NCI-H128 (cell line): ENCODE measurements at regions not wholly inside any gene's neighbourhood (a gene's known extent, or its start where the extent isn't known, plus 50 kb on each side); places are given as distances from the start of the nearest gene placed in this dataset.

Experiments
- DNase-seq: peaks from one replicate; lab custom pipeline; 2025; ENCODE audit not compliant: unreplicated experiment; lab: John Stamatoyannopoulos, UW

DNA sequence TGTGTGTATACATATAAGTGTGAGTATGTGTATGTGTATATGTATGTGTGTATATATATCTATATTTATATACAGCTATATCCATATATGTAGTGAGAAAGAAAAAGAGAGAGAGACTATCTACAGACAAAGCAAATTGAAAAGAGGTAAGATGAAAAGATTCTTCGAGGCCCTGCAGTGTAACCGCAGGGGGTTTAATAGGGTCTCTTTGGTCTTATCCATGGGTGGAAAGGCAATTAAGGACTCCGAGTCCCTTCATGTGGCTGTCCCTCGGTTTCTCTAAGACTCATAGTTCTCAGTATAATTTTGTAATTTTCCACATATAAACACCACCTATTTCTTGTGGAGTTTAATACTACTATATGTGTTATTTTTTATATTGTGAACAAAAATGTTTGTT, 50.6 kb upstream of the JAZF1 start:
- DNase-seq = no peak

DNA sequence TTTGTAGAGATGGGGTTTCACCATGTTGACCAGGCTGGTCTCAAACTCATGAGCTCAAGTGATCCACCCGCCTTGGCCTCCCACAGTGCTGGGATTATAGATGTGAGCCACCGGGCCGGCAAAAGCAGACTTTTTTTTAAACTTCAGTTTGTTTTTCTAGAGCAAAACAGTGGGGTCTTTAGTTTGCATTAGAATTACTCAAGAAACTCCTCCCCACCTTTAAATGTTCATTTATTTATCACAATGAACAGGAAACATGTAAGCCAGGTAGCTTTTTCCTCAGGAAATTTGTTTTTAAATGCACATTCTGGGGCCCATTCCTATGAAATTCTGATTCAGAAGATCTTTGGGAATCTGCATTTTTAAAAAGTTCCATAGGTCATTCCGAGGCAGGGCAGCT, 56.0 kb upstream of the JAZF1 start:
- DNase-seq = no peak

DNA sequence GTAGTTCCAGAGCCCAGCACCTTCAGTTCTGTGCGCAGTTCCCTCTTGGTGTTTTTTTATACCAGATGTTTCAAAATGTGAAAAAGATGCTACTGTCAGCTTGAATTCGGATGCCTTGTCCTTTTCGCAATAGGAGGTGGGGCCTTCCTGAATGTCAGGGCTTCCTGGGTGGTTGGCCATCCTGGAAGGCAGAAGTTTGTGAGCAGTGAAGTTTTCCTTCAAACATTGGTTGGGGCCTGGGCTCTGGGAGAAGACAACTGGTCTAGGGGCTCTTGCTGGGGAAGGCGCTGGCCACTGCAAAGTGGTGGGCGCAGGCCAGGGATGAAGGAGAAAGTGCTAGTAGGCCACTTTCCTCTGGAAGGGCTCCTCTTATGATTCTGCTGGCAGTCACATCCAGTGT, 56.8 kb upstream of the JAZF1 start:
- DNase-seq = no peak

DNA sequence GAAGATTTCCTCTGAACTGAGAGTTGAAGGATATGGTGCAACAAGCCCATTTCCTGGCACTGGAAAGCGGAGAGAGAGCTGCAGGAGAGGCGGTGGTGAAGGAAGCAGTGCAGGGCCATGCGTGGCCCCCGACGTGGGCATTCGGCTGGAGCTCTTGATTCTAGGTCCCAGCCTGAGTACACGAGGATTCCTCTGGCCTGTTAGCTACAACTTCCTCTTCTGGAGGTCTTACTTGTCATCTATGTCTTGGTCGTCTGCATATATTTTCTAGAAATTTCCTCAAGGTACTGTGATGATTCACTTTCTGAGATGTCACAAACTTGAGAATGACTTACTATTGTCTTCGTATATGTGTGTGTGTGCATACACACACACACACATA, 59.2 kb upstream of the JAZF1 start:
- DNase-seq = no peak

DNA sequence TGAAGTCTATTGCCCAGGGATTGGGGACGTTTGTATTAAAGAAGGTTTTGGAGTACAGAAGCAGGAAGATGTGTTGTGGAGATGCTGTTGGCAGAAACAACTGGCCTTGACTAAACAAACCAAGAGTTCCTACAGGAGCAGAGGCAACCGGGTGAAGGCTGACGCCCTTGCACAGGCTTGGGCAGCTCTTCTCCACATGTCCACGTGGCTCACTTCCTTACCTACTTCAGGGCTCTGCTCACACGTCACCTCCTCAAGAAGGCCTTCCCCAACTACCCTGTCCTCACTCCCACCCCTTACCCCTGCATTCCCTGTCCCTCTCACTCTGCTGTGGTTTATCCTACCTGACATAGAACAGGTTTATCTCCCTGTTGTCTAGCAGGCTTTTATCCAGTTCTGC, 59.9 kb upstream of the JAZF1 start:
- DNase-seq = no peak

DNA sequence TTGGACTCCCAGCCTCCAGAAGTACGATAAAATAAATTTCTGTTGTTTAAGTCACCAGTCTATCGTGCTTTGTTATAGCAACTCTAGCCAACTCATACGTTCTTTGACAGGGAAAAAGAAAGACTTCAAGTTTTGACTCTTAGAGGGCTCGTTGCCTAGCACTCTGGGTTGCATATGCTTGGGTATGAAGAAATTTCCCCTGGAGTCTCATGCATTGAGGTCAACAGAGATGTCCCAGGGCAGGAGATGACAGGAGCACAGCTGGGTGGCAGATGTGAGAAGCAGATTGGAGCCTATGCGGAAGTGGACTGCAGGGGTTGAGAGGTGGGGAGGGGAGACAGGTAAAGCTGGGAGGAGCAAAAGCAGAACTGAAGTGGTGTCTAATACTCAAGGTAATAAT, 63.3 kb upstream of the JAZF1 start:
- no peak for DNase-seq

DNA sequence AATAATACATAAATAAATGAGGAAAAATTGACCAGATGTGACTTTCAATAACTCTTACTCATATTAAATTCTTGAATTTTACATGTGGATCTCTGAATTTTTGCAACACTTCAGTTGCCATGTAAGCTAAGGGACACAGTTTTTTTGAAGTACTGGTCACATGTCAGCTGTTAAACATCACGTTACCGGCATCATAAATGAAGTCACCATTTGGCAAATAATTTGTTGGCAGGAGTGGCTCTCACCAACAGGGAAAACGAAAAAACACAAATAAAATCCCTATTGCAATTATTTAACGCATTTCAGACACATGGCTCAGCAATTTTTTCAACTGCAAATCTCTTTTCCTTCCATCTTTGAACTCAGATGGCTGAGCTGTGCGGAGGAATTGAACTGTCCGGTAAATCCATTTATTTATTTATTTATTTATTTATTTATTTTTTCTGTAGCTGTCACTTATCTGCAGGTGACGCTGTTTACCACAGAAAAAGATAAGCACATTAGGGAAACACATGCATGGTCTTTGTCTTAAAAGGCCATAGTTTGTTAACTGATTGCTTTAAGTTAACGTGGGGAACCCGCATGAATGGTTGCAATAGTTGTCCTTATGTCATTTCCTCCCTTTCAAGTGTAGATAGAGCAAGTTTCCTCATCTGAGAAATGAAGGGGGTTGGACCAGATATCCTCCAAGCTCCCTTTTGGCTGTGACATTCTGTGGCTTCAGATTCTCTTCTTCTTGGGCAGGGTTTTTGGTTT, 64.7 kb upstream of the JAZF1 start:
- DNase-seq = no peak

DNA sequence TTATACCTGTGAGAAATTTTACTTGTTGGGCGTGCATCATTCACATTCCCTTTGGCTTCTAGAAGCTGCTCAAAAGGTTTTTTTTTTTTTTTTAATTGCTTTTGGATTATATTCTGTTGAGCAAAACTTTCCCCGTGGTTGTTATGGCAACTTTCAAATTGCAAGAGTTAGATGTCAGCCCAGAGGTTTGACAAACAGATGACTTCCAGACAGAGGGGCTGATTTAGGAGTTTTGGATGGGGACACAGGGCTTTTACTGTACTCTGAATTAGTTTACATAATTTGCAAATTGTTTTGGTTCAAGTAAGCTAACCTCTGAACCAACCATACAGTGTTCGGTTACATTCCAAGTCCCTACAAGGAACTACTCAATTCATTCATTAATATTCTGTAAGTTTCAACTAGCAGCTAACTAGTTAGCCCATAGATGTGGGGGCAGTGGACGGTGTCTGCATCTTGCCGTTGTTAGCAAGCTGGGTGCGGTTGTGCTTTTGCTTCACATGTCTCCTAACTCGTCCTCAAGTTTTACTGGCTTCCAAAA, 66.4 kb upstream of the JAZF1 start:
- DNase-seq = no peak

DNA sequence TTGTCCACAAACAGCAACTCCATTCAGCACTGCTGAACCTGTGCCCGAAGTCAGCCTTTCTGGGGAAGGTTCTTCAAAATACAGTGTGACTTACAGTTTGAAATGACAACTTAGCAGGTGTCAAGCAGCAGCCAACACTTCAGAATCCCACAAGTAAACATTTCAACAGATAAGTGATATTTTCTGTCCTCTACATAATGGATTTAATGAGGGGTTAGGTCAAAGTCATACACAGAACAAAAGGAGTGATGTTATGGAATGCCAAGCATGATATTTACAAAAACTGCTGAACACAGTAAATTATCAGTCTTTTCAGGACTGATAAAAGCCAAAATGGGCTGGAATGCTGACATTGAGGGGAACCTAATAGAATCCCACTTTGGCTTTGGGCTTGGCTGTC, 77.6 kb upstream of the JAZF1 start:
- no peak for DNase-seq

DNA sequence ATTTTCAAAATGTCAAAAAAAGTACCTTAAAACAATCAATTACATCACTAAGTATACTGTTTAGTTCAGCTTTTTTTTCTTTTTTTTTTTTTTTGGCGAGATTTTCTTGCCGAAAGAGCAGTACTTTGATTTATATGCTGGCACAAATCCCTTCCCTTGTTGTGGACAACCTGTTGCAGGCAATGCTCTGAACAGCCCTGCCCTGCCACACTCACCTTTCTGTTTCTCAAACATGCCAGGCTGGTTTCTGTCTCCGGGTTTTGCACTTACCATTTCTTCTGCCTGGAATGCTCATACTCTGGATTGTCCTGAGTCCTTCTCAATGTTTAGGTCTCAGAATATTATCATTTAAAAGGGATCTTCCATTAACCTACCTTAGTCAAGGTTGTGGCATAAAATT, 80.4 kb upstream of the JAZF1 start:
- DNase-seq = no peak

DNA sequence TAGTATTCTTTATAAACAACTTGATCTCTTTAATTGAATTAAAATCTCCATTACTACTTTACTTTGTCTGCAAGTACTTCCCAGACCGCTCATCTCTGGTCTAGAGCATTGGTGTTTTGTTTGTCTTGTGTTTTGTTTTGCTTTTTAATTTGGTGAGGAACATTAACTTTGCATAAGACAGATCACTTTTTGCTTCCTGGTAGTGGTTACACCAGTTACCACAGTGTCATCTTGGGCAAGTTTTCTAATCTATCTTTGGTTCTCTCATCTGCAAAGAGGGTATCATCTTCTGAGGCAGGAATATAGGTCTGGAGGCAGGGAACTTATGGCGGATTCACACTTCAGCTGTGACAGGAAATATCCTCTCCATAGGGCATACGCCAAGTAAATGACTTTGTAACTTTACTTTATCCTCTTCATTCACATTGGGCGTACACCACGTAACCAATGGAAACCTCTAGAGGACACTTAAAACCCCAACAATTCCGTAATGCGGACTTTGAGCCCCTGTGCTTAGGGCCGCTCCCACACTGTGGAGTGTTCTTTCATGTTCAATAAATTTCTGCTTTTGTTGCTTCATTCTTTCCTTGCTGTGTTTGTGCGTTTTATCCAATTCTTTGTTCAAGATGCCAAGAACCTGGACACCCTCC, 83.2 kb upstream of the JAZF1 start:
- DNase-seq = no peak

DNA sequence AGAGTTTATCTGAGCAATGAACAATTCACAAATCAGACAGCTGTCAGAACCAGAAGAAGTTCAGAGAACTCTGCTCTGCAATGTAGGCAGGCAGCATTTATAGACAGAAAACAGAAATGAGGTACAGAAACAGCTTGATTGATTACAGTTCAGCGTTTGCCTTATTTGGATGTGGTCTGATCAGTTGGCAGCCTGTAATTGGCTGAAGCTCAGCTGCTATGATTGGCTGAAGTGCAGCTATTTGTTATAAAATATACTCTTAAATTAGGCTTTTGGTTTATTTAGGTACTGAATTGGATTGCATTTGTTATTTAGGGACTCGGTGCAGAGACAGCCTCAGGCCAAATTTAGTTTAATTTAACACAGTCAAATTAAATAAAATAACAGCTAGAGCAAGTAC, 85.8 kb upstream of the JAZF1 start:
- no peak for DNase-seq

DNA sequence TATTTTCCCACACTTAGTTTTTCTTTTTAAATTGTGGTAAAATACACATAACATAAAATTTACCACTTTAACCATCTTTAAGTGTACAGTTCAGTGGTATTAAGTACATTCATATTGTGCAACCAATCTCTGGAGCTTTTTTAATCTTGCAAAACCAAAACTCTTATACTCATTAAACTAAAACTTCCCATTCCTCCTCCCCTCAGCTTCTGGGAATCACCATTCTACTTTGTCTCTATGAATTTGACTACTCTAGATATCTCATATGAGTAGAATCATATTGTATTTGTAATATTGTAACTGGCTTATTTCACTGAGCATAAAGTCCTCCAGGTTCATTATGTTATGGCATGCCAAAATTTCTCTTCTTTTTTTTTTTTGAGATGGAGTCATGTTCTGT, 86.4 kb upstream of the JAZF1 start:
- no peak for DNase-seq

DNA sequence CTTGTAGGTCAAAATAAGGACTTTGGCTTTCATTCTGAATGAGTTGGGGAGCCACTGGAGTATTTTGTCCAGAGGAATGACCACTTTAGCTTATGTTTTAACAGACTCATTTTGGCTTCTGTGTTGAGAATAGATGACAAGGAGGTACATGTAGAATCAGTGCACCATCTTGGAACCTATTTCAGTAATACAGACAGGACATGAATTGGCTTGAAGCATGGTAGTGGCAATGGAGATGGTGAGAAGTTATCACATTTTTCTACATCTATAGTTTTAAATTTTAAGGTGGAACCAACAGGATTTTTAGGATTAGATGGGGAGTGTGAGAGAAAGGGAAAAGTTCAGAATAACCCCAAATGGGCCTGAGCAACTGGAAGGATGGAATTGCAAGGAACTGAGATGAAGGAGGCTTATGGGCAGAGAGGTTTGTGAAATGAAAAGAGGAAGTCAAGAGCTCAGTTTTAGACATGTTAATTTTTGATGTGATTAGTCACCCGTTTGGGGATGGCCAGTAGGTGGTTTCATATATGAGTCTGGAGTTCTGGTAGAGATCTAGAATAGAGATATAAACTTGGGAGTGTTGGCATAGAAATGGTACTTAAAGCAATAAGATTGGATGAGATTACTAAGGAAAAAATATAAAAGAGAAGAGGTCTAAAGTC, 89.2 kb upstream of the JAZF1 start:
- DNase-seq = no peak

DNA sequence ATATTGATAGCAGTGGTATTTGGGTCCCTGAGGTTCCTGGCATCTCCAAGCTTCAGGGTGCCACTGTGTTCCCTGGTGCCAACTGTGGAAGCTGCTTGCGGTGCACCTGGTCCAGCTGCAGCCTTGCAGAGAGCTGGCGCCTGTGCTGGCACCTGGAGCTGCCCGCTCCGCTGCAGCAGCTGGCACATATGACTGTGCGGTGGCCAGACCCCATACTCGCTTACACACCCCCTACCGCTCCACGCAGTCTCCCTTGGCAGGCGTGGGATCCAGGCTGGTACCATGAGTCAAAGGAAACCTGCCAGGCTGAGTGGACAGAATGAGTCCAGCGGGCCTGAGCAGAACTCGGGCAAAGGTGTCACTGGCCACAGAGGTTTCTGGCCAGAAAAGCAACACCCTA, 89.9 kb upstream of the JAZF1 start:
- no peak for DNase-seq

DNA sequence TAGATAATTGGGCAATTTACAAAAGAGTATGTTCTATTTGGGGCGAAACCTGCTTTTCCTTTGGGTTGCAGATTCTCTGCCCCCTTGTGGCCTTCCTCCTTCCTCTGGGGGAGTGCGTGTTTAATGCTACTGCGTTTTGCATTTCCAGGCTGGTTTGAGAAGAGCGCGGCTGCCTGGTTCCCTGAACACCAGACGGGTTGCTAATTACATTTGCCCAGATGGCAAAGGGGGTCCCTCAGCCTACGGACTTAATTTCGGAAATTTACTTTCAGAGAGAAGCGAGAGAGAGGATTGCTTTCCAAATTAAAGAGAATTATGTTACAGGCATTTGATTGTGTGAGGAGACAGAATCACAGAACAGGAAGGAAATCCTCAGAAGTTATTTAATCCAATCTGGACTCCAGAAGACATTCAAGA, 91.9 kb upstream of the JAZF1 start:
- DNase-seq = no peak

DNA sequence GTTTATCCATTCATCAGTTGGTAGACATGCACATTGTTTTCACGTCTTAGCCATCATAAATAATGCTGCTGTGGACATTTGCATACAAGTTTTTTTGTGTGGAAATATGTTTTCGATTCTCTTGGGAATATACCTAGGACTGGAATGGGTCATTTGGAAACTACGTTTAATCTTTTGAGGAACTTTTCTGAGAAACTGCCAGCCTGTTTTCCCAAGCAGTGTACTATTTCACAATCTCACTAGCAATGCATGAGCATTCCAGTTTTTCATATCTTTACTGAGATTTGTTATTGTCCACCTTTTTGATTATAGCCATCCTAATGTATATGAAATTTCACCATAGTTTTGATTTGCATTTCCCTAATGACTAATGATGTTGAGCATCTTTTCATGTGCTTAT, 95.7 kb upstream of the JAZF1 start:
- no peak for DNase-seq

DNA sequence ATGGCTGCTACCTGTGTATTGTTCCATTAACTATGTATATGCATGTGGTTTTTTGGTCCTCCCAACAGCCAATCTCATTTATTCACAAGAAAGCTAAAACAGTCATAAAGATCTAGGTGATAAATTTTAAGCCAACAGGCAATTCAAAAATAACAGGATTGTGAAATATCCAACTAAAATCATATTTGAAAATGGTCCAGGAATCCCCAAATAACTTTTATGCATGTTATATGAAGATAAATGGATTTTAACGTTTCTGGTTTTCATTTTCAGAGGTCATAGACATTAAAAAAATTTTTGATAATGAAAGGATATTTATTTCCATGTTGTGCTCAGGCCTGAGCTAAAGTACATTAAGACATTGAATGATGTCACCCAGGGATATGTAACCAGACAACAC, 96.8 kb upstream of the JAZF1 start:
- no peak for DNase-seq

DNA sequence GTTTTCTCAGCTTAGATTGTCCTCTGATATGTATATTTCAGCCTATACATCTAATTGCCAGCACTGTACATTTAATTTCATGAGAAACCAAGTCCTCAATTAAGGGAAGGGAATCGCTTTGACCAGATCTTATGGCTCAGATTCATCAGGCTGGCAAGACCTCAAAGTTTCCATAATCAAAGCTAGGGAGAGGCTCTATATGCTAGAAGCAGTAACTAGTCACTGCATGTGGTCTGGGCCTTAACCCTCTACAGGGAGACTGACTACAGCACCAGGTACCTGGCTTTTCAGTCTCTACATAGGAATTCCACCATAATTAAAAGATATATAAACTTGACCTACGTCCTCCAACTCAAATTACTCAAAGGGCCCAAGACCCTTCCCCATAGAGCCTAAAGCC, 97.4 kb upstream of the JAZF1 start:
- DNase-seq = no peak

DNA sequence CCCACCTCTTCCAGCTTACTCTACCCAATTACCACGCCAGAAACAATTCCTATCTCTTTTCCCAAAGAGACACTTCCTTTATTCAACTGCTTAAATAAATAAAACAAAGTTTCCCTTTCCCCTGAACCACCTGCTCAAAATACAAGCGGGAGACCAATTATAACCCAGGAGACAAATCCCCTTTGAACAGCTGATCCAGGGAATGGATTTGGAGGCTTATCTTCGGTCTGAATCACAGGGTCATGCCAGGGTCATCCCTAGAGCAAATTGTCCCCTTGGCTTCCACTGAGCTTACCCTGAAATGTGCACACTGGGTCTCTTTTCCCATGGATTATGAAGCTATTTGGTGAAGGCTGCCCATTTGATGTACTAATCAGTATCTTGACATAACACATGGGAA, 99.9 kb upstream of the JAZF1 start:
- no peak for DNase-seq

DNA sequence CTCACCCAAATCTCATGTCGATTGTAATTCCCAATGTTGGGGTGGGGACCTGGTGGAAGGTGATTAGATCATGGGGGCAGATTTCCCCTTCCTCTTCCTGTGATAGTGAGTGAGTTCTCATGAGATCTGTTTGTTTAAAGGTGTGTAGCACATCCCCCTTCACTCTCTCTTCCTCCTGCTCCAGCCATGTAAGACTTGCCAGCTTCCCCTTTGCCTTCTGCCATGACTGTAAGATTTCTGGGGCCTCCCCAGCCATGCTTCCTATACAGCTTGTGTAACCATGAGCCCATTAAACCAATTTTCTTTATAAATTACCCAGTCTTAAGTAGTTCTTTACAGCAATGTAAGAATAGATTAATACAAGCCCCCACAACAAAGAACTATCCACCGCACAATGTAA, 109.9 kb upstream of the JAZF1 start:
- DNase-seq = no peak

DNA sequence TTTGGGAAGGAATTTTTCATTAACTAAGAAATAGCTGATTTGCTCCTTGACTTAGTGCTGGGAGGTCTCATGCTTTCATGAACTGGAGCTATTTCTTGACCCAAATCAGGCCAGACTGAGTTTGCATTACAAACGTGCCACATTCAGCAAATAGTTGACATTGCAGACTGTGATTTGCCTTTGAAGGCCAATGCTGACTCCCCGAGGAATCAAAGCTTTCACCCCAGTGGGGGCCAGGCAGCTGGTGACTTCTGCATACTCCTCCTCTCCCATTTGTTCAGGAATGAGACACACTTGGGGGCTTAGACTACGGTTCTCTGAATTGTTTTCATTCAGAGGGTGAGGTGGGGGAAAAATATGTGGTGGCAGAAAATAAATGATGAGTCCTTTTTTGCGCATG, 111.0 kb upstream of the JAZF1 start:
- no peak for DNase-seq
